ENCODE measurements at regions not wholly inside any gene's neighbourhood (a gene's known extent, or its start where the extent isn't known, plus 50 kb on each side); places are given as distances from the start of the nearest gene placed in this dataset.

GRCh38 chr11:110808248-110808647 is 96.0 kb upstream of the ARHGAP20 start:
- Histone ChIP-seq H3K27ac (ENCODE audit: insufficient read length, low read depth, low read length) (no peak overlapping the region), H2BK12ac (ENCODE audit: insufficient read length, low read depth, low read length) (no peak overlapping the region), H3K4me1 (ENCODE audit: insufficient read depth, low read length) (no peaks in the 10 kb centered on the region), H3T11ph (ENCODE audit: low read length) (no peak overlapping the region), H3K4me2 (ENCODE audit: insufficient read depth, insufficient read length, low read length) (no peak overlapping the region), H3K23ac (ENCODE audit: insufficient read length, low read depth, low read length) (no peak overlapping the region), H2AK5ac (ENCODE audit: insufficient read length, low read length) (no peak overlapping the region), H2AFZ (ENCODE audit: low read length) (no peak overlapping the region), H4K91ac (ENCODE audit: insufficient read length, low read depth, low read length) (no peak overlapping the region), H3K79me2 (ENCODE audit: insufficient read depth, low read length) (no peaks in the 10 kb centered on the region), H4K8ac (replicated peaks; ENCODE audit: insufficient read length, low read depth, low read length) (no peak overlapping the region), H3K18ac (ENCODE audit: insufficient read length, low read depth, low read length) (no peak overlapping the region), H2BK5ac (ENCODE audit: insufficient read length, low read length) (no peak overlapping the region), H3K23me2 (ENCODE audit: insufficient read length, low read depth, low read length, poor library complexity, severe bottlenecking) (no peaks in the 10 kb centered on the region), H2BK20ac (ENCODE audit: low read depth, low read length, poor library complexity, severe bottlenecking) (no peak overlapping the region), H2BK120ac (ENCODE audit: low read depth, low read length, poor library complexity, severe bottlenecking) (no peak overlapping the region), H2BK15ac (ENCODE audit: low read depth, low read length) (no peak overlapping the region), H4K5ac (ENCODE audit: insufficient read length, low read depth, low read length) (no peak overlapping the region), H3K9ac (ENCODE audit: extremely low read depth, insufficient read length, low read length) (no peak overlapping the region), H3K79me1 (ENCODE audit: insufficient read depth, low read depth, low read length, poor library complexity, severe bottlenecking) (no peaks in the 10 kb centered on the region), H4K20me1 (ENCODE audit: control insufficient read depth, insufficient read depth, insufficient read length) (no peaks in the 10 kb centered on the region), H3K14ac (ENCODE audit: insufficient read depth, low read length) (no peak overlapping the region), H3K27me3 (ENCODE audit: insufficient read depth, low read length) (no peaks in the 10 kb centered on the region), H3K56ac (ENCODE audit: insufficient read length, low read depth, low read length) (no peak overlapping the region), H3K9me3 (ENCODE audit: control insufficient read depth, low read depth, low read length) (no peaks in the 10 kb centered on the region), H3K4ac (ENCODE audit: low read depth, low read length) (no peak overlapping the region)
- H3K4me1 Mint-ChIP-seq: no peaks in the 10 kb centered on the region
- no peaks in the 10 kb centered on the region for H3K27me3 Mint-ChIP-seq (ENCODE audit: low read depth)
- H3K9me3 Mint-ChIP-seq: no peaks in the 10 kb centered on the region
- no peaks in the 10 kb centered on the region for H3K36me3 Mint-ChIP-seq (ENCODE audit: insufficient read depth in 1 of 3, low read depth in 3 of 3)
- no peak overlapping the region for H3K27ac Mint-ChIP-seq
- WGBS (ENCODE audit: extremely low coverage, insufficient read length, low lambda C conversion rate): no CpG with 5 or more reads among the region's 6 CpGs
- DNase-seq: no peak
- no peak overlapping the region for H3K4me3 Mint-ChIP-seq
- TF ChIP-seq CTCF (conservative IDR thresholded peaks at IDR 0.05): no peak
